ENCODE measurements at regions not wholly inside any gene's neighbourhood (a gene's known extent, or its start where the extent isn't known, plus 50 kb on each side); places are given as distances from the start of the nearest gene placed in this dataset.
"Not testable (repeated sequence)": the region's sequence is repeated elsewhere in the genome, so short reads cannot be mapped to it uniquely, and the experiment has no call there.

DNA sequence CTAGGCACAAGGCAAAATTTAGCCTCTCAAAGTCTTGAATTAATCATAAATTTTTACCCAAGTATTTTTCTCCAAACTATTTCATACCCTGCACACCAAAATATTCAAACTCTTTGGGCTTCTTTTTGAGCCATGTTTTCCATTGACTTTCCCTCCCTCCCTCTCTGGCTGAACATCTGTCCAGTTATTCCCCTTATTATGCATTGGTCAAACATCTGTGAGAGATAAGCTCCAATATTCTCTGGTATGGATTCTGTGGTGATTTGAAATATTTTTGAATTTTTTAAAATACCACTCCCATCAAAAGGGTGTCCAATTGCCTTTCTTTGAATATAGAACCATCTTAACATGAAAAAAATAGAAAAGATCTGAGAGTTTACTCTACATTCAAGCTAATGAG is 244.2 kb downstream of the RFPL4B start:
- DNase-seq, result no peak

DNA sequence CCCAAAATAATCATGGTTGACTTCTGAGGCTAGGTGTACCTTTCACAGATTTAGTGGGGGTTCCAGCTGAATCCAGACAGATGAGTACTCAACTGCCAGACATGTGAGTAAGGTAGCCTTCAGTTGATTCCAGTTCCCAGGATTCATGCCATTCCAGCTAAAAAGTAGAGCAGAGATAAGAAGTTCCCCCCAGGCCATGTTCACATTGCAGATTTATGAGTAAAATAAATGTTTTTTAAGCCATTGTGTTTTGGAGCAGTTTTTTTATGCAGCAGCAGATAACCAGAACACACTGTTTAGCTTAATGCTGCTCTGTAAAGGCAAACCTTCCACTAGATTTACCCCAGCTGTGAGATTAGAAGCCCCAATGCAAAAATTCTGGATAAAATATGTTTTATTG is 245.0 kb downstream of the RFPL4B start:
- DNase-seq, result no peak

- no peak for DNase-seq
Measured at GRCh38 chr6:112594886-112595594, 247.9 kb downstream of the RFPL4B start.

- no peak for DNase-seq
Measured at GRCh38 chr6:112595841-112596240, 248.7 kb downstream of the RFPL4B start.

- DNase-seq, result no peak
Measured at GRCh38 chr6:112597176-112597575, 250.0 kb downstream of the RFPL4B start.

GRCh38 chr6:112600168-112600567 is 253.0 kb downstream of the RFPL4B start:
- no peak for DNase-seq

DNA sequence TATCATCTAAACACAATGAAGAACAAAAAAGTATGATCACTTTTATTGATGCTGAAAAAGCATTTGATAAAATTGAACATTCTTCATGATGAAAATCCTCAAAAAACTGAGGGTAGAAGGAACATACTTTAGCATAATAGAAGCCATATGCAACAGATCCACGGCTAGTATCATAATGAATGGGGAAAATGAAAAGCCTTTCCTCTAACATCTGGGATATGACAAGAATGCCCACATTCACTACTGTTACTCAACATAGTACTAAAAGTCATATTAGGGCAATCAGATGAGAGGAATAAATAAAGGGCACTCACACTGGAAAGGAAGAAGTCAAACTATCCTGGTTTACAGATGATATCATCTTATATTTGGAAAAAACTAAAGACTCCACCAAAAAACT is 256.6 kb downstream of the RFPL4B start:
- no peak for DNase-seq

DNA sequence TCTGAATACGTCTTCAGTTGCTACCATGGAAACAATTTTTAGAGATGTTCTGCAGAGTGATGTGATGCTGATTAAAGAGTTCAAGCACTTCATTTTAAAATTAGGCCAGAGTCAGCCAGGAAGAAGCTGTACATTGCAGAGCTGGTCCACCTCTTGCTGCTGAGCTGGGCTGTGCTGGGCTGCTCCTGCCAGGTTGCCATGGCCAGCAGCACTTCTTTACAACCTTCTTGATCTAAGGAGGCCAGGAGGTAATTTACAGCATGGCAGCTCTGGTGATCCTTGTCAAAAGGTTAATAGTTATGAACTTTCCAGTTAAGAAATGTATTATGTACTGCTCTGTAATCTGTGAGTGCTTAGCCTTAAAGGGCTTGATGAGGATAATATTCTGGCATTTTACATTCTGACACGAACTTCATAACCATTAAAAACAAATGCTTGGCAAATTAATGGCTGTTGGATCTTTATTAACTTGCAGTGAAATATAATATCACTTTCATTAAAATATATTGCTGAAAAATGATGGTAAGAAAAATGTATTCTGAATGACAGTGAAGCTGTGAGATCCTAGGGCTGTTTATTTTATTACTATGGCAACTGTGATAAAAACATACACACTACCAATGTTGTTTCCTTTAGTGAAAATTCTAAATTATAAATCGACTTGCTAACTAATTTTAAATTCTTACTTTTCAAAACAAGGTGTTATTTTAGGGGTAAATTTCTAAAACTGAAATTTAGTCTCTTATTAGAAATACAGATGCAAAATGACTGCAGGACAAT is 259.7 kb downstream of the RFPL4B start:
- no peak for DNase-seq

DNA sequence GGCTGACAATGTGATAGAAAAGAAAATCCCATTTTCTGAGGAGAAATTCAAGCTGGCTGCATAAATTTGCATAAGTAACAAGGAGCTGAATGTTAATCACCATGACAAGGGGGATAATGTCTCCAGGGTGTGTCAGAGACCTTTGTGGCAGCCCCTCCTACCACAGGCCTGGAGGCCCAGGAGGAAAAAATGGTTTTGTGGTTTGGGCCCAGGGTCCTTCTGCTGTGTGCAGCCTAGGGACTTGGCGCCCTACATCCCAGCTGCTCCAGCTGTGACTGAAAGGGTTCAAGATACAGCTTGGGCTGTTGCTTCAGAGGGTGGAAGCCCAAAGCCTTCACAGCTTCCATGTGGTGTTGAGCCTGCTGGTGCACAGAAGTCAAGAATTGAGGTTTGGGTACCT is 261.8 kb downstream of the RFPL4B start:
- DNase-seq, result not testable (repeated sequence)

- DNase-seq, result no peak
Measured at GRCh38 chr6:112613410-112613809, 266.3 kb downstream of the RFPL4B start.

- DNase-seq, result peak; percentile 26
Measured at GRCh38 chr6:112618849-112619248, 271.7 kb downstream of the RFPL4B start.

GRCh38 chr6:112620812-112621569 is 273.9 kb downstream of the RFPL4B start:
- peak; percentile 34 for DNase-seq

DNA sequence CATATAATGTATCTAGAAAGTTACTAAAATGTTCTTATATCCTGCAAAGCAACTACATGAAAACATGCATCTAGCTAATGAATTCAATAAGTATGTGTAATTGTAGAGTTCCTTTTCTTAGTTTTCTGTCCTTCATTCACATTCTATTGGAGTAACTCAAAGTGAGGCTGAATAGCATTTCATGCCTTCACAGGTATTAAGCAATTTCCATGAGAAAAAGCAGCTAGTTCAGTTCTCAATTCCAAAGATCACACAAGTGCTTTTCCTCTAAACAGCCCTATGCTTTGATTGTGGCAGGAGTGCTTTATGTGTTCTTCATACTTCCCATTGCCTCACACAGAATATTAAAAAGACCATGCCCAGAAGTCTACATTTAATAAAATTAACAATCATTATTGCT is 274.9 kb downstream of the RFPL4B start:
- no peak for DNase-seq

- peak; percentile 40 for DNase-seq
Measured at GRCh38 chr6:112626468-112627082, 279.4 kb downstream of the RFPL4B start.

DNA sequence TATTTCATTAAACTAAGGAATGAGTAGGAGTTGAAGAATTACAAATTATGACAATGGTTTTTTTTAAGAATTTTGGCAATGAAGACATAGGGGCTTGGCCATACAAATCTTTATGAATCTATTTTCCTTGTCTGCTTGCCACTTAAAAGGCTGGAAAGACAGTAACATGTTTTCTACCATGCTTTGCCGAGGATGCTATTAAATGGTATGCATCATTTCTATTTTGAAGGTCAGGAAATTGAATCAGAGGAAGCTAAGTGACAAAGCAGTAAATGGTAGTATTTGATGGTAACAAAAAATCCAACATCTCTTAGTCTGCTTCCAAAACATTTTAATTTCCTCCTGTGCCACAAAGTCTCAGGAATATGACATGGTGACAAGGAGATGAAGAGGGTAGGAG is 287.2 kb downstream of the RFPL4B start:
- no peak for DNase-seq

GRCh38 chr6:112636650-112637262 is 289.6 kb downstream of the RFPL4B start:
- peak; percentile 41 for DNase-seq

GRCh38 chr6:112639391-112639831 is 292.3 kb downstream of the RFPL4B start:
- DNase-seq, result peak; percentile 81

- peak; percentile 65 for DNase-seq
Measured at GRCh38 chr6:112640891-112641290, 293.8 kb downstream of the RFPL4B start.

DNA sequence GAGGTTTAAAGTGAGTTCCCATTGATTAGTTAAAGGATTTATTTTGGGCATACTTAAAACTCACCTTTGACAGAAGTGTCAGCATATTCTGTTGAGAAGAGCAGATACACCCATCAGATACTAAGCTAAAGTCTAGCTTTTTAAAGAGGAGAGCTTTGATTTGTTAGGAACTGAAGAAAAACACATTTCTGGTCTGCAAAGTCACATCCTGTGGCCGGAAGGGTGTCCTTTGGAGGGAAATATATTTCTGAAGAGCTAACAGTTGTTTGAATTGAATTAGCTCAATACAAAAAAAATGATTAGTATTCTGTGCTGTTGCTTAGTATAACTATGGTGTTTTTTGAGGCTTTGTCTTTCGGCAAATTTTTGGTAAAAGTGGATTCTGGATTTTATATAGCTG is 302.7 kb downstream of the RFPL4B start:
- no peak for DNase-seq

DNA sequence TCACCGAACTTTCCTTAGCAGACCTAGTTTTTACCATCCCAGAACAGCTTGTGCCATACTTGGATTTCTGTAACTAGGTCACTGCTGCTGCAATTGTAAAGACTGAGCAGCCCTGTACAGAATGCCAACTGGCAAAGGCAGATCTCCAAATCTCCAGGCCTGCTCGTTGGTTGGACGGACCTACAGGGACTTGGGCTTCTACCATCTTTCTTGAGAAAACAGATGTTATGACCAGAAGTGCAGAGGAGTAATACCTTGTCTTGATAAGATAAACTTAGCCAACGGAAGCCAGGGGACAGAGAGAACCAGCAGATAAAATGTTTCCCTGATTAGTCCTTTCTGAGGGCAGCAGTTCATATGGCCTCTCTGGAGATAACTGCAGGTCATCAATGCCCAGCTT is 304.1 kb downstream of the RFPL4B start:
- no peak for DNase-seq

- no peak for DNase-seq
Measured at GRCh38 chr6:112659912-112660311, 312.8 kb downstream of the RFPL4B start.

DNA sequence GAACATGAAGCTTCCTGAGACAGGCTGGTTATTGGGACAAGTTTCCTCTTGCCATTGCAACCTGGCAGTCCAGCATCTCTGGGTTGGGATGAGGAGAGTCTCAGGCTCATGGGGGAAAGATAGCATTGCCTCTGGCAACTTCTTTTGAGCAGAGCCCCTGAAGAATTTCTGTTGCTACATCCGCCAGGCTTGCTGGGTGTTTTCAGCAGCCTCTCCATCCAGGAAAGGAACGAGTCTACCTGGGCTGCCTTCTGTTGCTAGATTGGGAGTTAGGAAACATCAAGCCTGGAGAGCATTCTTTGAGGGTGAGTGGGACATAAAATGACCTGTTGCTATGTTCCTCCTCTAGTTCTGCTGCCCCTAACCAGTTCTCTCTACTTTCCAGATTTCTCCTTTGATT is 313.5 kb downstream of the RFPL4B start:
- DNase-seq, result no peak

DNA sequence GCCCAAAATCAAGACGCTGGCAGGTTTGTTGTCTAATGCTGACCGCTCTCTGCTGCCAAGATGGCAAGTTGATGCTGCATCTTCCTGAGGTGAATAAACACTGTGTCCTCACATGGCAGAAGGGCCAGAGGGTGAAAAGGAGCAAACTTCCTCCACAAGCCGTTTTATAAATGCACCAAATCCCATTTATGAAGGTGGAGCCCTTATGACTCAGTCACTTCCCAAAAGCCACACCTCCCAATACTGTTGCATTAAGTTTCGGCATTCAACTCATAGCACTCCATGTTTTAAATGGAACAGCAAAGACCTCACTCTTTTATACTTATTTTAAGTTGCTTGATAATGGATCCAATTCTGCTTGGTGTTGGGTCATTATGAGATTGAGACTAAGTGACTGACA is 316.6 kb downstream of the RFPL4B start:
- no peak for DNase-seq

All from HCEC 1CT (cell line).